HG02981 (cell line): ENCODE measurements at regions not wholly inside any gene's neighbourhood (a gene's known extent, or its start where the extent isn't known, plus 50 kb on each side); places are given as distances from the start of the nearest gene placed in this dataset.

ENCODE experiments used
- ATAC-seq: cut with Tn5 transposase; IDR thresholded peaks from one replicate; pipeline ENCODE4 v1.9.1; 2021; ENCODE audit warnings: mild to moderate bottlenecking, moderate library complexity; ENCODE audit not compliant: unreplicated experiment

DNA sequence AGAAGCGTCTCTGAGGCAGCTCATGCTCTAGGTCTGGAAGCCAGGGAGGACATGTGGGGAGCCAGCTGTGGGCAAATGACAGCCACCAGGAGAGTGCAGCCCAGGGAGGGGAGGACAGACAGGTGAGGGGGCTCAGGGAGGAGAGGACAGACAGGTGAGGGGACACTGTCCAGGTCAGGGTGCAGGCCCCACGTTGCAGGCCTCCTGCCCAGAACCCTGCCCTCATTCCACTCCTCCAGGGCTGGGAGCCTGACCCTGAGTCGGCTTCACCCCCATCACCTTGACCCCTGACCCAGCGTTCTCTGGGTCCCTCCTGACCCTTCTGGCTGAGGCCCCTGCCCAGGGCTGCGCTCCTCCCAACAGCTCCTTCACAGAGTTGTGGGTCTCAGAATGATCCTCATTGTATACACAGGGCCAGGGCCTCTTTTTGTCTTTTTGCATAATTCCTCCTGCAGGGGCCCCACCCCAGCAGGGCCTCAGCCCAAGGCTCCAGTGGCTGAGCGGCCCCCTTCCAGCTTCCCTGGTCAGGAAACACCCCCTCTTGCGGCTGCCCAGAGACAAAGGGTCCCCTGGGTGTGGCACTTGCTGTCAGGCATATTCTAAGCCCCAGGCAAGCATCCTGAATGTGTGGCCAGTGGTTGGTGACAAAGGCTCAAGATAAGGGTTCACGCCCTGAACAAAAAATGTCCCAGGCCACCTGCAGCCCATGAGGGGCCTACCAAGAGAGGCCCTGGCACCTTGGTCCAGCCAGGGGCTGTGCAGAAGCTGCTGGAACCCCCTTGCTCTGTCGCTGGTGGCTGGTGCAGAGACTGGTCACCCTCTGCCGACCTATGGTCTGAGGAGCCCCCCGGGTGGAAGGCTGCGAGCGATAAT, 853.0 kb downstream of the BRD1 start:
- ATAC-seq = no peak

DNA sequence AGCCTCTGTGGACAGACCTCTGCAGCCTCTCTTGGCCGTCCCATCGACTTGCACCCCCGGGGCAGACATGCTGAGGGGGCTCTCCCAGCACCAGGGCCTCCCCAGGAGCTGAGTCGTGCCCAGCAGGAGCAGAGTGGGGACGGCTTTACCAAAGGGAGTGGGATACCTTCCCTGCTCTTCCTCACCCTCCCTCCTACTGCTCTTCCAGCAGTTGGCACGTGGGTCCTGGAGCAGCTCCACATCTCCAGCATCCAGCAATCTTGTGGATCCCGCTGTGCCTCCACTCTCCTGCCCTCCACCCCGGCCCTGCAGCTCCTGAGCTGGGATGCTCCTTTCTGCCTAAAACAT, 854.0 kb downstream of the BRD1 start:
- no peak for ATAC-seq

DNA sequence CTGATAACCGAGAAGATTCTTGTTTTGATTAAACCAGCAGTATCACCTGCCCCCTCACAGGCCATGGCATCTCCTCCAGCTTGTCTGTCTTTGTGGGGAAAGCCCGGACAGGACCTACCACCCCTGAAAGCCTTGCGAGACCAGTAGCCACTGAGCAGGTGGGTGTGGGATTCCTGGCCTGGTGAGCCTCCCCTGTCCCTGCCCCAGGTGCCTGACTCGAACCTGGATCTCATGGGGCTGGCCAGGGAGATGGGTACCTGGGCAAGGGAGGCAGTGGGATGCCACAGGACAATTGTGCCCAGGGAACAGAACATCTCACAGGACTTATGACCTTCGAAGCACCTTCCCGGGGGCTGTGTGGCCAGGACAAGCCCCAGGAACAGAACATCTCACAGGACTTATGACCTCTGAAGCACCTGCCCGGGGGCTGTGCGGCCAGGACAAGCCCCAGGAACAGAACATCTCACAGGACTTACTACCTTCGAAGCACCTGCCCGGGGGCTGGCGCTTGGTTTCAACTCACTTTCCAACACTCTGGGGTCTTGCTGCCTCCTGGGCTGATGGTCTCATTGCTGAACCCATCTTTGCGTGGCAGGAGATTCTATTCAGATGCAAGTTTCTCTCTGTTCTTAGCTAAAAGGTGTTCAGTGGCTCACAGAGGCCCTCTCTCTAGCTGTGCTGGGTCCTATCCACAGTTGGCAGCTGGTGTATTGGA, 854.5 kb downstream of the BRD1 start:
- no peak for ATAC-seq

DNA sequence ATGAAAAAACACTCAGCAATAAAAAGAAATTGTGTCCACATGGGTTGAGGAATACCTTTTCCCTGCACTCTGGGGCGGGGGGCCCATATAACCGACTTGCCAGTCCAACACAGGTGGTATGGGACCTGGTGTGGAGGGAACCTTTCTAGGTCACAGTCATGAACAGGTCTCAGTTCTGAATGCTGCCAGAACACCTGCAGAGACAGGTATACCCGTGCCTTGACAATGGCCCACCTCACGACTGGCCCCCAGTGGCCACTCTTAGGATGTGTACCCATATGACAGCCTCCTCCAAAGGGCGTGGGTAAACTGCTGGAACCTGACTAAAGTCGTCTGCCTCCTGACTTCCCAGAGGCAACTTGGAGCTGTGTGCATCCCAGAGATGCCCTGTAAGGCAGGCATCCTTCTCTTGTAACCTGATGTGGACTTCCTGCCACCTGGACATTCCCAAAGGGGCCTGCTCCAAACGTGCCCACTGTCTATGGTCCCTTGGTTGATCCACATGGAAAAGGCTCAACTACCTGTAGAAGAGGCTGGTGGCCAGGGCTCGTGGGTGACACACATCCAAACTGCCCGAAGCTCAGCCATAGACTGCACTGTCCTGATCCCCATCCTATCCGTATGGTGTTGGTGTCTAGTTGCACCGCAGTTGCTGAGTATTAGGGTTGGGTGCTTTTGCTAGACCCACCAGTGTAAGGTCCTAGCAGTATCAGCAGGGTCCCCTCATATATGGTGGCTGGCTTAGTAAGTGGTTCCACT, 859.3 kb downstream of the BRD1 start:
- no peak for ATAC-seq

DNA sequence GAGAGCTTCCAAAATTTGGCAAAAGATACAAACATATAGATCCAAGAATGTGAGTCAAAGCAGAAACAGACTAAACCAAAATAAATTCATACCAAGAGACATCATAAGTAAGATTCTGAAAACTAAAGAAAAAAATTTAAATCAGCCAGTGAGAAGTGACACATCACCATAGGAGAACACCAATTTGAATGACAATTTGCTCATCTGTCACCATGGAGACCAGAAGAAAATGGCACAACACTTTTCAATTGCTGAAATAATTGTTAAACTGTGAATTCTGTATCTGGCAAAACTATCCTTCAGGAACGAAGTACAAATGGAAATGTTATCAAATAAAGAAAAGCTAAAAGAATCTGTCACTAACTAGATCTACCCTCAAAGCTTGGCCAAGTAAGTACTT, 864.3 kb downstream of the BRD1 start:
- ATAC-seq = no peak

DNA sequence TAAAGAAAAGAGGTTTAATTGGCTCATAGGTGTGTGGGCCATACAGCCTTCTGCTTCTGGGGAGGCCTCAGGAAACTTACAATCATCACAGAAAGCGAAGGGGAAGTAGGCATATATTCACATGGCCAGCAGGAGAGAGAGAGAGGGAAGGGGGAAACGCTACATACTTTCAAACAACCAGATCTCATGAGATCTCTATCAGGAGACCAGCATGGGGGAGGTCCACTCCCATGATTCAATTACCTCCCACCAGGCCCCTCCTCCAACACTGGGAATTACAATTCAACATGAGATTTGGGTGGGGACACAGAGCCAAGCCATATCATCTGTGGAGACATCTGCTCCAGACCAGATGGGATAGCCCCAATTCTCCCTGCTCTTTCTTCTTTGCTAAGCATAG, 866.0 kb downstream of the BRD1 start:
- ATAC-seq = no peak

DNA sequence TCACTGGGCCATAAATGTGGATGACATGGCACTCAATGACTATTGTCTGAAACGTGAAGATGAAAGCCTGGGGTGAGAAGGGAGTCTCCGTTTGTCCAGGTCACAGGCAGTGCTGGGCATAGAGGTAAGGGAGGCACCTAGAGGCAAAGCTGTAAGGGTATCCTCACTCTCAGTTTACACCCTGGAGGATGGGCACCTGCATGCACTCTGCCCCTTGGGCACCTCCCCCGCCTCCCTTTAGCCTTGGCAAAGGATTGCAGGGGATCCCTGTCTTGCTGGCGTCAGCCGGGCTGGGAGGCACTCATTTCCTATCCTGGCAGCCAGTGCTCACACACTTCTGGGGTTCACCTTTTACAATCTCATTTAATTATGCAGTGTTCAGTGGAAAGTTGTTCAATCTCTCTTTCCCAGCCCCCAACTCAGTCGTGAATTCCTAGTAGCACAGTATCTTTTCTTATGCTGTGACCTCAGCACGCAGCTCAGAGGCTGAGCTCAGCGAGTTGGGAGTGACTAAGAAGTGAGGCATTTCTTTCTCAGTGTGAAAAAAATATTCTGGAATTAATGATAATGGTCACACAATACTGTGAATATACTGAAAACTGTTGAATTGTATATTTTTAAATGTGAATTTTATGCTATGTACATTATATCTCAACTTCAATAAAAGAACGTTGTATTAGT, 866.6 kb downstream of the BRD1 start:
- ATAC-seq = no peak

DNA sequence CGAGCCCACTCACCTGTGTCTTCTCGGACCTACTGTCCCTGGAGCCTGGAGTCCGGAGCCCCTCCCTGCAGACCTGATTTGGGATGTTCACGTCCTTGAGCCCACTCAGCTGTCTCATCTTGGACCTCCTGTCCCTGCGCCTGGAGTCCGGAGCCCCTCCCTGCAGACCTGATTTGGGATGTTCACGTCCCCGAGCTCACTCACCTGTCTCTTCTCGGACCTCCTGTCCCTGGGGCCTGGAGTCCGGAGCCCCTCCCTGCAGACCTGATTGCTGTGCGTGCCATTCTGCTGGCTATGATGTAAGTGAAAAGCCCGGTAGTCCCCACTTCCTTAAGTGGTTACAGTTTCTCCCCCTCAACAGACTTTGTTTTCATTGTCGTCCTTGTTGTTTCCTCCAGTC, 867.1 kb downstream of the BRD1 start:
- ATAC-seq = no peak

DNA sequence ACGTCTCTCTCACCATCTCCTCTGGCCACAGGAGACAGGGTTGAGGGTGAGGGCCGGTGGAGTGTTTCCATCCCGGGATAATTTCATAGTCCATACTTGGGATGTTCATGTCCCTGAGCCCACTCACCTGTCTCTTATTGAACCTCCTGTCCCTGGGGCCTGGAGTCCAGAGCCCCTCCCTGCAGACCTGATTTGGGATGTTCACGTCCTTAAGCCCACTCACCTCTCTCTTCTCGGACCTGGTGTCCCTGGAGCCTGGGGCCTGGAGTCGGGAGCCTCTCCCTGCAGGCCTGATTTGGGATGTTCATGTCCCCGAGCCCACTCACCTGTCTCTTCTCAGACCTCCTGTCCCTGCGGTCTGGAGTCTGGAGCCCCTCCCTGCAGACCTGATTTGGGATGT, 868.2 kb downstream of the BRD1 start:
- no peak for ATAC-seq

DNA sequence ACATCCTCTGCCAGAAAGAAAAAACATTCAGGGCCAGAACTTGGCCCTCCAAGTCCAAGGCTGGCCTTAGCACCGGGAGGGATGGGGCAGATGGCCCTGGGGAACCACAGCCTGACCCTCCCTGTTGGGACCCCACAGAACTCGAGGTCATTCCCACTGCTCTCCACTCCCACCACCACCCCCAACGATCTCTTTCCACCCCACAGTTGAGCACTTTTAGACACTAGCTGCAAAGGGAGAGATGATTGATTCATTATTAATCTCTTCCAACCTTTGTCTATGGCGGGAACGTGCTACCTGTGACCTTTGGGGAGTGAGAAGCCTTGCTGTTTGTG, 869.7 kb downstream of the BRD1 start:
- ATAC-seq = no peak

DNA sequence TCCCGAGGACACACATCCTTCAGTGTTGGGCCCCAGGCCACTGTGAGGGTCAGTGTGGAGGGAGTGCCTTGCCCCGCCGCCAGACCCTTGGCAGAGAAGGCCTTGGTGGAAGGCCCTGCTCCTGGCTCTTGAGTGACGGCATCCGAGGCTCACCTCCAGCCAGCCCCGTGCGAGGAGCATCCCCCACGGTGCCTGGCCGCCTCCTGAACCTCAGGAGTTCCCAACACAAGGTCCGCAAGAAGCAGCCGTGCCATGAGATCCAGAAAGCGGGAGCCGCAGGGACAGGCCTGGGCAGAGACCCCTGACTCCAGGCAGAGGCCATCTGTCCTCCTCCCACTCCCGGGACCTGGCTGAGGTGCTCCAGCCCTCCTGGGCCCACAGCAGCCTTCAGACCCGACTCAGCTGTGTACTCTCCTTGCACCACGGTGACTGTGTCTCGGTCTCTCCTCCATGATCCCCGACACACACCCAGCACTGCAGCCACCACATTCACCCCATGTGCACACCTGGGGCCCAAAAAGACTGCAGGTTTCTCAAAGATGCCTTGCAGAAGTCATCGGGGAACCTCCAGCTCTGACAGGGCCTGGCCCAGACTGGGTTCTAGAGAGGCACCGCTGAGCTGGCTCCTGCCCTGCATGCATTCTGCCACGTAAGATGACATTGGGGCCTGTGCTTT, 870.2 kb downstream of the BRD1 start:
- ATAC-seq = no peak

DNA sequence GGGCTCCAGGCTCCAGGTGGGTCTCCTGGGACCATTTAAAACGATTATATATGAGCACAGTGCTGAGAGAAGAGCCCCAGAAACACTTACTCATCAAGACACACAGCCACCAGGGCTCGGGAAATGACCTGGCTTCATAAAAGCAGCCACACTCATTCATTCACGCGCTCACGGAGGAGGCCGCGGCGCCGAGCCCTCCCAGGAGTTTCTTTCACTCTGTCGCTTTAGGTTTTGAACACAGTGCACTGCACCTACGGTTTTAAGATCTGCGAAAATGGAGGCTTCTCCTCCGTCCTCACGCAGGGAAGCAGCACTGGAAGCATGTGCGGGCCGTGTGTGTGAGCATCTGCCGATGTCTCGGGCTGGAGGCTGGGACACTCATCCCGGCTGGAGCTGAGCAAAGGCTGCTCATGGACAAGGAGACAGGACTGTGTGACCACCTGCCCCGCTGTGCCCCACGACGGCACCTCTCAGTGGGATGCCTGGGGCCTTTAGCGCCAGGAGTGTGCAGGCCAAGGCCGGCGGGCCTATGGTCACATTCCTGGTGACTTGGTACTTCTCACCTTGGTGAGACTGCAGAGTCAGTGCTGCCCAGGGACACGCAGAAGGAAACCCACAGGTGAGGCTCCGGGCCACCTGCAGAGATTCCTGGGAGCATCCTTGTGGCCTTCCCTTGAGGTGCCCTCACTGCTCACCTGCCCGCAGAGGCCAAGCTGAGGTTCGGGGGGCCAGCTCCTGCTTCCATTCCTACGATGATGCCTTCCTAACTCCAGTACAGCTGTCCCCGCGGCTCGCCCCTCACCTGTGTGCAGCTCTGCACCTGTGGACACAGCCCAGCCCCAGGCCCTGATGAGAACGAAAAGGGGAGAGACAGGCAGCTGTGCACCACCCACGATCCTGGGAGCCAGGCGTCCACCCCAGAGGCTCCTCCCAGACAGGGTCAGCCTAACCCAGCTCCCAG, 872.0 kb downstream of the BRD1 start:
- ATAC-seq = no peak

DNA sequence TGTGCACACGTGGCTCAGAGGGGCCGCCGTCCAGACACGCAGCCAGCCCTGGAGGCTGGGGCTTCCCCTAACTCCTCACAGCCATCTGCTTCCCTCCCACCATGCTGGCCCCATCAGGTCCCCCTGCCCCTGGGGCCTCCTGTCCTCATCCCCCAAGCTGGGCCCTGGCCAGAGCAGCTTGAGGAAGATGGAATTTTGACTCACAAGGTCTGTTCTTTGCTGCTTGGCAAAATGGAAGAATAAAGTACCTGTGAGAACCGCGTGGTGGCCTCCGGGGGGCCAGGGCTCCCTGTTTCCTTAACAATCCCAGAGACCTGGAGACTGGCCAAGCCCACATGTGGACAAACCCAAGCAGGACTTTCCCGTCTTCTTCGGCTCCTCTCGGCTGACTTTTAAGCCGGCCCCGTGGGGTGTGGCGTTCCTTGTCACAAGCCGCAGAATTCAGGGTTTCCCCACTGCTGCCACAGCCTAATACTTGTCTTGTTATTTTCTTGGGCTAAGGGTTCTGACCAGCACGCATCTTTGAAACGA, 872.8 kb downstream of the BRD1 start:
- ATAC-seq = no peak

DNA sequence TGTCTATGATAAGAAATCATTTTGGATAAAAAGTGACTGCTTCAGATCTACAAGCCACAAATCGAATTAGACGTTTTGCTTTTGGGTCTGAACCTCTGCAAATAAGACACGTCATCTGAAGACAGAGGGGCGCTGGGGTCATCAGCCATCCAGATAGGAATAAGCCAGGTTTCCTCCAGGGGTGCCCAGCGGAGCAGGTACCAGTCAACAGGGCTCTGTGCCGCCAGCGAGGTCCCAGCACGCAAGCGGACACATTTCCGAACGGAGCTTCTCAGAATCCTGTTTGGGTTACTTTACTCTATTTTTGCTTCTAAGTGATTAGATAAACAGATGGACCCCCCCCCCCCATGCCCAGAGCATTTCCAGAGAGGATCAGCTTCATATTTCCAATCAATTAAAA, 873.8 kb downstream of the BRD1 start:
- ATAC-seq = no peak

DNA sequence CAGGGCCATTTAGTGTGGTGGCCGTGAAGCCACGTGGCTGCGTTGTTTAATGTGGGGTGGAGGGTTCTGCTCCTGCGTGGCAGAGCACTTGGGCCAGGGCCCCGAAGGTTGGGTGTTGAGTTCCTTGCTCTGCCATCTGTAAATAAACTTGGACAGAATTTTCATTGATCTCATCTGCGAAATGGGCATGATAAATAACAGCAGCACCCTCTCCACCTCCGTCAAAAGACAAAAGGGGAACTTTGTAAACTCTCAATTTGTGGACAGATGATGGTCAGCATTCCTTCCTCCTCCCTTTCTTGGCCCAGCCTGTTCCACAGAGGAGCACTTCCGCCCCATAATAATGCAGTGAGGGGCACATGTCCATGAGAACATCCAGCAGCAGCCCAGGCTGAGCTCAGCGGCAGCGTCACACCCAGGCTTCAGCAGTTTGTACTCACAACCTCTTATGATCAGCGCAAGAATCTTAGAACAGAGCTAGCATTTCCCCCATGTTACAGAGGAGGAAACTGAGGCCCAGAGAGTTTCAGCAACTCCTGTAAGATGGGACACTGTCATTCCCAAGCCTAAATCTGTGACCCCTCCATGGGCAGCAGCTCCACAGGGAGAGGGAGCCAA, 874.5 kb downstream of the BRD1 start:
- no peak for ATAC-seq

DNA sequence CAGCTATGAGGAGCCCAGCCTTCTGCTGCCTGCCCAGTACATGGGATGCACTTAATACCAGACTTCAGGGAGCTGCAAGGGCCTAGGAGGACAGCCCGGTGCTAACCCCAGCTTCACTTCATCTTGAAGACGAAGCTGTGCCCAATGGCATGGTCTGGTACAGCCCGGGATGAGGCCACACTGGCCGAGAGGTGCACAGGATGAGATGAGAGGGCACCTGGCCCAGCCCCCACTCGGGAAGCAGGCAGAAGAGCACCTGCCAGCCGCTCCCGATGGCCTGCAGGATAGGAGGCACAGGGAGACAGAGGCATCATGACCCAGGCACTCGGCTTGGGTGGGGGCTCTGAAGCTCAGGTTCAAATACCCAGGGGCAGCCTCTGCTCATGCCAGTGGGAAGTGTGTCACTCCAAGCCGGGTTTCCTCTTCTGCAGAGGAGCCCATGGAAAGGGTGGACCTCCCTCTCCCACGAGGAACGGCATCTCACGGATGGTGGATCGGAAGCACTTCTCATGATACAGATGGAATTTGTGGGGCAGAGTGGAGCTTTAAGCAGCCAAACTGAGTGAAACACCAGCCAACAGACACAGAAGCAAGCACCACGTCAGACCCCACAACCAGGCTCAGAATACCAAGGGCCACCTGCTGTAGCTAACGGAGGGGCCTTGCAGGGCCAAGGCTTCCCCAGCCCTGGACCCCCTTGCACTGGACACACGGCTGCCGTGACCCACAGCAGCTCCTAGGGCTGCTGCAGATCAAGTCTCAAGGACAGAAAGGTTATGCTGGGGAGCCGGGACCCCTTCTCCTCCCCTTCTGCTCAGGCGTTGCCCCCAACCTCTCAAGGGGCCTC, 875.2 kb downstream of the BRD1 start:
- no peak for ATAC-seq

DNA sequence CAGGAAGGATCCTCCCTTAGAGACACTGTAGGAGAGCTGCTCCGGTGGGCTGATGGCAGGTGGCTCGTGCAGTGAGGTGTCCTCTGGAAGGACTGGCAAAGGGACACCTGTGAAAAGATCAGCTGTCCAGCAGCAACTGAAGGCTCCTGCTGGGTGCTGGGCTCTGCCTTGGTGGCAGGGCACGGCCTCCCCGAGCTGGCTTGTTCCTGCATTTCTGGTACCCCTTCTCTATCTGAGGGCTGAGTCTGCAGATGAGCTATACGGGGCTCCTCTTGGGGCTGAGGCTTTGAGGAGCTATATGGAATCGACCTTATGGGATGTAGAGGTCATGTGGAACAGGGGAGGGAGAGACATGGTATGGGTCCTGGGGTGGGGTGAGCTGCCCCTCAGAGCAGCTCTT, 875.8 kb downstream of the BRD1 start:
- ATAC-seq = no peak
